ENCODE measurements at regions not wholly inside any gene's neighbourhood (a gene's known extent, or its start where the extent isn't known, plus 50 kb on each side); places are given as distances from the start of the nearest gene placed in this dataset.

DNA sequence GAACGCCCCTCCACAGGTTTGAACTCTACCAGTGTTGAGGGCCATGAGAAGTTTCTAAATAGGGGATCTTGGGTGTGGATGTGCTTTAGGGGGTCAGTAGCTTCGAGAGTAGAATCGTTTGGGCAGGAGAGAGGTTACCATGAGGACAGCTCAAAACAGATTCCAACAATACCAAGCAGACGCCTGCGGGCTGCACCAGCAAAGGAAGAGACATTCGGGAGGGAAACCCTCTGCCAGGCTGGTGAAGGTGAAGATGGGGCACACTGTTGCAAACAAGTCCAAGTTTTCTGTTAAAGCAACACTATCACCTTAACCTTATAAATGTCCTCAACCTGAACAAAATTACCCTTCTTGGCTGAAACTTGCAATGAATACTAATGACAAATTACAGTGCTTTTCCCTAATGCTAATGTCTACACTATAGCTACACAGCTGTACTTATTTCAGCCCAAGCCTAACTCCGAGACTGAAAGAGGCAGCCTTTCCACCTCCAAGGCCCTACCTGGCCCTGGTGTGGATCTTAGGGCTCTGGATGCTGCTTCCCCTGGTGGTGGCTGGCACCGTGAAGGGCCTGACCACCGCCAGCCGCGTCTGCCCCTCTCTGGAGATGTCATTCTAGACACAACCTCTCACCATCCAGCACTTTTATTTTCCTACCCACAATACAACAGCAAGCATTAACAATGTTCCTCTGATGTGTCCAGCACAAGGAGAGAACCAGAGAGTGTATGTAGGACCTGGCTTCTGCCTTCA is 80.1 kb downstream of the DLL1 start:
- in situ Hi-C loops (cut with MboI; ENCODE audit: low pct_unique_long_range_greater_than_20kb in 2 of 9, low sequenced_read_pairs in 9 of 9, unreplicated experiment in 9 of 9), result no loop called here
- WGBS, 10 experiments, result 18 to 100% (median 61%) methylated on average over 1 to 8 of the region's 11 CpGs
- ATAC-seq (replicated peaks in 6 of 8), result peak in 1 of 8 experiments; percentile 27
- no peaks in the 10 kb centered on the region for H3K4me1 ChIP-seq (replicated peaks in 1 of 2)
- H3K4me3 ChIP-seq, result no peak overlapping the region
- H3K27ac ChIP-seq, result no peak overlapping the region

DNA sequence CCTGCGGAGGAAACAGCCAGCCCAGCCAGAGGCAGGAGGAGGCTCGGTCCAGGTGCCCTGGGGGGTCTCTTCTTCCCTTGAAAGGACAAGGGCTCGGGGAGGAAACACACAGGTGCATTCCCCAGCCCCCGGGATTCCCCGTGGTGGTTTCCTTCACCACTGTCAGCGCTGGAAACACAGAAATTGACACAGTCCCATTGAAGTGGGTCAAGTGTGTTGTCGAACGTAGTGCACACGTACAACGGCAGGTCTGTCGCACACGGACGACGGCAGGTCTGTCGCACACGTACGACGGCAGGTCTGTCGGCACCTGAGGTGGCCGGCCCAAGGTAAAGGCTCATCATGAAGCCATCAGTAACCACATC is 80.9 kb downstream of the DLL1 start:
- WGBS, 10 experiments, result 67 to 100% (median 90%) methylated on average over 2 to 15 of the region's 20 CpGs; no CpG with 5 or more reads in 4 of the 10 experiments
- H3K27ac ChIP-seq, result no peak overlapping the region
- ATAC-seq (replicated peaks in 6 of 8), result no peak
- H3K4me1 ChIP-seq (replicated peaks in 1 of 2), result no peaks in the 10 kb centered on the region
- H3K4me3 ChIP-seq, result no peak overlapping the region
- in situ Hi-C loops (cut with MboI; ENCODE audit: low pct_unique_long_range_greater_than_20kb in 2 of 9, low sequenced_read_pairs in 9 of 9, unreplicated experiment in 9 of 9), result no loop called here

DNA sequence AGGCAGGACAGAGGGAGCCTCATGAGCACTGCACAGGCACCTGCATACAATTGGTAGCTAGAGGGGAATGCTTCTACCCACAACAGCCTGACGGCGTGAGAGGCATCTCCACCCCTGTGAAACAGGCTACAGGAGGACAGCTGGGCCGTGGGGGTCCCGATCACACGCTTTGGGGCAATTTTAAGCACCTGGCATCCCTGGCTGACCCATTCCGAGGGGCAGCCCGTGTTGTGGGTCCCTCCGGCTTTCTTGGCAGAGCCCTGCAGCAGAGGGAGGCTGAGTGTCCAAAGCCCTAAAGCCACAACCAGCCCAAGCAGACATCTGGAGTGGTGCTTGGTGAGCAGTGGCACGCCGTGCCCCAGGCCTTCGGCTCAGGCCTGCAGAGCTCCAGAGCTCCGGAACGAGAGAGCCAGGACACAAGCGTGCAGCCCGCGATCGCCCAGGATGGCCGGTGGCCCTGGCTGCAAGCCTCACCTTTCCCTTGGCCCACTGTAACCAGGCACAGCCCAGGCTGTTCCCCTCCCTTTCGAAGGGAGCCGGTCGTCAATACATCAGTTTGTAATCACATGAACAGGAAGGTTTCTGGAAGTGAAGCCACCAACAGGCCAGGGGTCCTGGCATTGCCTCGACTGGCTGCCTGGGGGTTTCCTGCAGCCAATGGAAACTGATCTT is 81.4 kb downstream of the DLL1 start:
- Histone ChIP-seq H3K4me3 (no peak overlapping the region), H3K27ac (no peak overlapping the region), H3K4me1 (replicated peaks in 1 of 2) (no peaks in the 10 kb centered on the region)
- in situ Hi-C loops (cut with MboI; ENCODE audit: low pct_unique_long_range_greater_than_20kb in 2 of 9, low sequenced_read_pairs in 9 of 9, unreplicated experiment in 9 of 9), result no loop called here
- 49 to 100% (median 80%) methylated on average over 1 to 7 of the region's 22 CpGs; no CpG with 5 or more reads in 6 of the 10 experiments for WGBS, 10 experiments
- no peak for ATAC-seq (replicated peaks in 6 of 8)

DNA sequence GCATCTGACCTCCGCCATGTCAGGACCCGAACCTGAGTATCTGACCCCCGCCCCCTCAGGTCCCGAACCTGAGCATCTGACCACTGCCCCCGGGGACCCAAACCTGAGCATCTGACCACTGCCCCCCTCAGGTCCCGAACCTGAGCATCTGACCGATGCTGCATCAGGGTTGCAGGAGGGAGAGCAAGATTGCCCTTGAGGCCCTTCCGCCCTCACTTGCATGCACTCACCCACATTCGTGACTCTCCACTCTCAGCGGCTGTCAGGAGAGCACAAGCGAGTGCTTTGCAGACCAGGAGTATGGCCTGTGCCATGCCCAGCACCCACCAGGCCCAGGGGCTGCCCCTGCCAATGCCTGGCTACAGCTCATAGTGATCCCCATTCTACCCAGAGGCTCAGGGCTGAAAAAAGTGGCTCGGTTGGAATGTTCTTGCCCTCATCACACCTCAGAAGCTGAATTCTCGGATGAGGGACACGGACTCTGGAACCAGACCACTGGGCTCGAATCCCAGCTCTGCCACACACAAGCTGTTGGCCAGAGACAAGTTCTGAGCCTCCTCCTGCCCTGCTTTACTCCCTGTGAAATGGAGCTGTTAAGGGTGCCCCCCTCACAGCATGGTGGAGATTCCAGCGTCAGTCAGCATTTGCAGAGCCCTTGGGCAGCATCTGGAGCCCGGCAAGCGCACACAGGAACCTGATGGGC is 82.1 kb downstream of the DLL1 start:
- no peaks in the 10 kb centered on the region for H3K4me1 ChIP-seq (replicated peaks in 1 of 2)

DNA sequence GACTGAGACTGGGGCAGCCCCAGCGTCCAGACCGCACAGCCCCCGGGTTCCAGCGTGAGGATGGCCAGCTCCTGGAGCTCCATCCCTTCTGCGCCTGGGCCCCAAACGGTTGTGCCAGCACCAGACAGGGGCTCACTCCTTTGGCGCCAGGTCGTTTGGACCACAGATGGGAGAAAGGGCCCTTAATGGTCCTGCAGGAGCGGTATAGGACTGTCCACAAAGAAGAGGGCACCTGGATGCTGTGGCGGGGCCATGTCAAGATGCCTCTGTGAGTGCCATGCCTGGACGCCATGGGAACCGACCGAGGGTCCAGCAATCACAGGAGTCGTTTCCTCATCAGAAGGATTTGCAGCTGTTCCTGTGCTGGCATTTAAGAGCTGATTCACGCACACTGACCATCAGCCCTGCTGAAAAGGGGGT is 82.7 kb downstream of the DLL1 start:
- in situ Hi-C loops (cut with MboI; ENCODE audit: low pct_unique_long_range_greater_than_20kb in 2 of 9, low sequenced_read_pairs in 9 of 9, unreplicated experiment in 9 of 9), result no loop called here
- no peaks in the 10 kb centered on the region for H3K4me1 ChIP-seq (replicated peaks in 1 of 2)
- no peak for ATAC-seq (replicated peaks in 6 of 8)
- 59 to 100% (median 90%) methylated on average over 1 to 7 of the region's 15 CpGs; no CpG with 5 or more reads in 5 of the 10 experiments for WGBS, 10 experiments
- no peak overlapping the region for H3K27ac ChIP-seq
- no peak overlapping the region for H3K4me3 ChIP-seq

More for the DNA sequence above, 82.1 kb downstream of the DLL1 start:
- Histone ChIP-seq H3K4me3 (no peak overlapping the region), H3K27ac (no peak overlapping the region)
- in situ Hi-C loops (cut with MboI; ENCODE audit: low pct_unique_long_range_greater_than_20kb in 2 of 9, low sequenced_read_pairs in 9 of 9, unreplicated experiment in 9 of 9), result no loop called here
- ATAC-seq (replicated peaks in 6 of 8), result no peak
- WGBS, 10 experiments, result 0 to 100% (median 87%) methylated on average over 1 to 3 of the region's 18 CpGs; no CpG with 5 or more reads in 5 of the 10 experiments

DNA sequence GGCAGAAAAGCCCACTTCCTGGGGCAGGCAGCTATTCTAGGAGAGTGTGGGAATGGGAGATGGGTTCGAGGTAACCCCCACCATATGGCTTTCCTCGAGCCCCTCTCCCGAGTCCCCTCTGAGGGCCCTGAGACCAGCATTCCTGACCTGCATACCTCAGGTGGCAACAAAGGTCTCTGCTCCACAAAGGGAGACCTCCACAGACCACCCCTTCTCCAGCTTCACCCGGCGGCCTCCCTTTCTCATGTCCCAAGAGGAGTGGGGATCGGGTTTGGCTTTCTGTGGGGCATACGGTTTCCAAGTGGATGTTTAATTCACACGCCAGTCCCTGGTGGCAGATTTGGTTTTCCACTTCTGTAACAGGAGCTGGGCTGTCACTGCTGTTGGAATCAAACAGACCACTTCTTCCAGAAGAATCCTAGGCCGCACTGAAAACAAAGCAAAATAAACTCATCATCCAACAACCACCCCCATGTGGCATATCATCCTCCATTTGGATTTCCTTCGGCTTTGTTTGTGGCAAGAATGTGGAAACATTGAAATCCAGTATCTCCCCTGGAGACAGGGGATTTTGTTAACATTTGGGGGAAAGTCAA is 83.2 kb downstream of the DLL1 start:
- 0 to 96% (median 89%) methylated on average over 1 to 7 of the region's 10 CpGs; no CpG with 5 or more reads in 7 of the 10 experiments for WGBS, 10 experiments
- no peak for ATAC-seq (replicated peaks in 6 of 8)
- in situ Hi-C loops (cut with MboI; ENCODE audit: low pct_unique_long_range_greater_than_20kb in 2 of 9, low sequenced_read_pairs in 9 of 9, unreplicated experiment in 9 of 9), result no loop called here

DNA sequence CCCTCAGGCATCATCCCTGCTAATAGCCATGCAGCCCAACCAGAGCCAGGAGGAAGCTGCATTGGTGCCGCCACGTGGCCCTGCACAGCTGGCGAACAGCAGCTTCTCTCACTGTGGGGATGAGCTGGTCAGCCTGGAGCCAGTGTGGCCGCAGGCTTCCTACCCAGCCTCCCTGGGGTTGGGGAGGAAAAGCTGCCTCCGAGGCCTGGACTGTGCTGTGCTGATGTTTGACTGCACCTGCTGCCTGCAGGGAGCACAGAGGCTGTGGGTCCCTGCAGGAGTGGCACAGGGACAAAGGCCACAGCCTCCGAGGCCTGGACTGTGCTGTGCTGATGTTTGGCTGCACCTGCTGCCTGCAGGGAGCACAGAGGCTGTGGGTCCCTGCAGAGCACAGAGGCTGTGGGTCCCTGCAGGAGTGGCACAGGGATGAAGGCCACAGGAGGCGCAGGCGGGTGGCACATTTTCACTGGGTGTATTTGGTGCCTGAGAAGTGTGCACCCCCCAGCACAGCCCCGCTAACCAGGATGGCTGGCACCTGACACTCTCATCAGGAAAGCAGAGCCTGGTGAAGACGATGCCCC is 83.9 kb downstream of the DLL1 start:
- no peak overlapping the region for H3K4me3 ChIP-seq
- ATAC-seq (replicated peaks in 6 of 8), result peak in 1 of 8 experiments; percentile 17
- in situ Hi-C loops (cut with MboI; ENCODE audit: low pct_unique_long_range_greater_than_20kb in 2 of 9, low sequenced_read_pairs in 9 of 9, unreplicated experiment in 9 of 9), result no loop called here
- H3K27ac ChIP-seq, result no peak overlapping the region
- WGBS, 10 experiments, result 0 to 80% (median 80%) methylated on average over 1 to 2 of the region's 10 CpGs; no CpG with 5 or more reads in 7 of the 10 experiments
- no peaks in the 10 kb centered on the region for H3K4me1 ChIP-seq (replicated peaks in 1 of 2)

More for the DNA sequence above, 83.2 kb downstream of the DLL1 start:
- Histone ChIP-seq H3K4me3 (no peak overlapping the region), H3K4me1 (replicated peaks in 1 of 2) (no peaks in the 10 kb centered on the region), H3K27ac (no peak overlapping the region)

DNA sequence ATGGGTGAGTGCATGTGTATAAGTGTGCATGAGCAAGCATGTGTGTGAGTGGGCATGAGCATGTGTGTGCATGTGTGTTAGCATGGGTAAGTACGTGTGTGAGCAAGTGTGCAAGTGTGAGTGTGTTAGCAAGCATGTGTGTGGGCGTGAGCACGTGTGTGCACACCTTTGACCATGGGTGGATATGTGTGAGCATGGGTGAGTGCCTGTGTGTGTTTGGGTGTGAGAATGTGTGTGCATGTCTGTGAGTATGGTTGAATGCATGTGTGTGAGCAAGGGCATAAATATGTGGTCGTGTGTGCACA is 84.6 kb downstream of the DLL1 start:
- H3K4me1 ChIP-seq (replicated peaks in 1 of 2), result no peaks in the 10 kb centered on the region
- H3K4me3 ChIP-seq, result no peak overlapping the region
- WGBS, 10 experiments, result 25 to 91% (median 28%) methylated on average over 2 to 3 of the region's 4 CpGs; no CpG with 5 or more reads in 7 of the 10 experiments
- no peak for ATAC-seq (replicated peaks in 6 of 8)
- no peak overlapping the region for H3K27ac ChIP-seq
- in situ Hi-C loops (cut with MboI; ENCODE audit: low pct_unique_long_range_greater_than_20kb in 2 of 9, low sequenced_read_pairs in 9 of 9, unreplicated experiment in 9 of 9), result no loop called here

DNA sequence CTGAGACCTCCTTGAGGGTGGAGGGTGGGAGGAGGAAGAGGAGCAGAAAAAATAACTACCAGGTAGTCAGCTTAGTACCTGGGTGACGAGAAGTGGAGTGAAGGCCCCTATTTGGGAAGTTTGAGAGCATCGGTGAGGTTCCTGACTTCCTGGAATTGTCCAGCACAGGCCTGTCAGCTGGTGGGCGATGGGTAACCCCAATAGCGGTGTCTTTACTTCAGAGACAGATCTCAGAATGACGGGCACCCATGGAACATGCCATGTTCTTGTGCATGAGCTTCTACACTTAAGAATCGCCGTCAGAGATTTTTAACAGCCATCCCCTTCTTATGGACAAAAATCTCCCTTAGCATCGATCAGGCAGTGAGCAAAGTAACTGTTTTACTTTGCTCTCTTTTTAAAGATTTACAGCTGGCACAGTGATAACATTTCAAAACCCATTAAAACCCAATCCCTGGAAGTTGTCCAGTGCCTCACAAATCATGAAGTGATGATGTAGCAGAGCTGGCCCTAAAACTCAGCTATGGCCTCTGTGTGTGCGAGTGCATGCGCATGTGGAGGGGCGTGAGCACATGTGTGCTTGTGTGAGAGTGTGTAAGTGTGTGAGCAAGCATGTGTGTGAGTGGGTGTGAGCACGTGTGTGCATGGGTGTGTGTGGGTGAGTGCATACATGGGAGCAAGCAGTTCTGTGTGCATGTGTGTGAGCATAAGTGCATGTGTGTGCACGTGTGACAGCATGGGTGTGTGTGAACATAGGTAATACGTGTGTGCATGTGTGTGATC is 85.2 kb downstream of the DLL1 start:
- ATAC-seq (replicated peaks in 6 of 8), result no peak
- H3K4me3 ChIP-seq, result no peak overlapping the region
- 34 to 100% (median 69%) methylated on average over 1 to 13 of the region's 14 CpGs for WGBS, 10 experiments
- in situ Hi-C loops (cut with MboI; ENCODE audit: low pct_unique_long_range_greater_than_20kb in 2 of 9, low sequenced_read_pairs in 9 of 9, unreplicated experiment in 9 of 9), result no loop called here
- no peaks in the 10 kb centered on the region for H3K4me1 ChIP-seq (replicated peaks in 1 of 2)
- H3K27ac ChIP-seq, result no peak overlapping the region

DNA sequence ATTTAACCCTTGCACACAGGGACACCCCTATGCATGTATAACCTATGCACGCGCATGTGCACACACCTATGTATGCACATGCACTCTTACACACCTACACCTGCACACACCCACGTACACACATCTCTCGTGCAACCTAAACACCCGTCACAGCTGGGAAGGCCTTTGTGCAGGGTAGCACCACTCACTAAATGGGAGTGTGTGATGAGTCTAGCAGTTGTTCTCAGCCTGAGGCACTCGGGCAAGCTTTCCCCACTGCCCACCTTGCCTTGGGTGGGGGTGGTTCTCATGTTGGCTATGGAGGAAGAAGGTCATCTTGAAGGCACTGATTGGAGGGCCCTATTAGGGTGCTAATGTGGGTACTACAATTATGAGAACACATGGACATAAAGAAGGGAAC is 85.8 kb downstream of the DLL1 start:
- WGBS, 10 experiments, result 42 to 77% (median 50%) methylated on average over 1 to 4 of the region's 6 CpGs; no CpG with 5 or more reads in 5 of the 10 experiments
- no peak overlapping the region for H3K4me3 ChIP-seq
- no peaks in the 10 kb centered on the region for H3K4me1 ChIP-seq (replicated peaks in 1 of 2)
- ATAC-seq (replicated peaks in 6 of 8), result no peak
- in situ Hi-C loops (cut with MboI; ENCODE audit: low pct_unique_long_range_greater_than_20kb in 2 of 9, low sequenced_read_pairs in 9 of 9, unreplicated experiment in 9 of 9), result no loop called here
- H3K27ac ChIP-seq, result no peak overlapping the region

DNA sequence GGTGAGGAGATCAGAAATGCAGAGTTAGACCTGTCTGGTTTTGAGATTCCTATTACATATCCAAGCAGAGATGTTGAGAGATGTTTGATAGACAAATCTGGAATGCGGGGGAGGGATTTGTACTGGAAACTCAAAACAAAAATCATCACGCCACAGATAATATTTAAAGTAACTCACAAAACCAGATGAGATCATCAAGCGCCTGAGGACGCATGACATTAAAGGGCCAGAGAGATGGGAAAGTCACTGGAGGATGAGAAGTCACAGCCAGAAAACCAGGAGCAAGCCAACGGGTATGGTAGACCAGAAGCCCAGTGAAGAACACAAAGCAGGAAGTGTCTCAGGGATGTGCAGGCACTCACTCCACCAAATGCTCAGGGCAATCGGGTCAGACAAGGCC is 87.7 kb downstream of the DLL1 start:
- Histone ChIP-seq H3K4me3 (no peak overlapping the region), H3K4me1 (replicated peaks in 1 of 2) (no peaks in the 10 kb centered on the region), H3K27ac (no peak overlapping the region)
- WGBS, 10 experiments, result 35 to 94% (median 84%) methylated on average over 4 to 6 of the region's 6 CpGs
- in situ Hi-C loops (cut with MboI; ENCODE audit: low pct_unique_long_range_greater_than_20kb in 2 of 9, low sequenced_read_pairs in 9 of 9, unreplicated experiment in 9 of 9), result no loop called here
- no peak for ATAC-seq (replicated peaks in 6 of 8)

DNA sequence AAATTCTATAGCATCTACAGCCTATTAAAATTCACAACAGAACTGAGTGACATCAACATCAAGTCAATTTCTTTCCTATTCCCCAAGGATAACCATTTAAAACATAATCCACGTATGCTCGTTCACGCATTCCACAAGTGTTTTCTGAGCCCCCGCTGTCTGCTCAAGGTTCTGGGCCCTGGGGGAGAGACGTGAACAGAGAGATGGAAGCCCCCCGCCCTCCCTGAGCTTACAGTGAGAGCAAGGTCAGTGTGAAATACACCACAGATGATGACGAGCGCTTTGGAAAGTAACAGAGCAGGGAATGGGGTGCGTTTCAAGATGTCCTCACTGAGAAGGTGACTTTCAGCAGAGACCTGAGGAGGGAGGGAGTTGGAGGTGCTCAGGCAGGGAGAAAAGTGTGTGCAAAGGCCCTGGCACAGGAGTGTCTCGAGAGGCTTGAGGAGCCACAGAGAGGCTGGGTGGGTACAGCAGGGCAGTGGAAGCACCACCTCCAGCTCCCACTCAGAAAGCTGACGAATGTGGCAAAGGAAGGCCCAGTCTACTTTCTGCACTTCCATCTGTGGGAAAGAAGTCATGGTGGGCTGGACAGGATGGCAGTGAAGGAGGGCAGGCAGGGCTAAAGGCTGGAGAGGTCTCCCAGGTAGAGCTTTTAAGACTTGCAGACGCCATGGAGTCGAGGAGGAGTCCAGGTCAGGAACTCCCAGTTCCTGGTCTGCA is 88.3 kb downstream of the DLL1 start:
- Histone ChIP-seq H3K27ac (no peak overlapping the region), H3K4me3 (no peak overlapping the region), H3K4me1 (replicated peaks in 1 of 2) (no peaks in the 10 kb centered on the region)
- in situ Hi-C loops (cut with MboI; ENCODE audit: low pct_unique_long_range_greater_than_20kb in 2 of 9, low sequenced_read_pairs in 9 of 9, unreplicated experiment in 9 of 9), result no loop called here
- 58 to 86% (median 79%) methylated on average over 5 to 10 of the region's 13 CpGs; no CpG with 5 or more reads in 5 of the 10 experiments for WGBS, 10 experiments
- ATAC-seq (replicated peaks in 6 of 8), result no peak
